ENCODE measurements at regions not wholly inside any gene's neighbourhood (a gene's known extent, or its start where the extent isn't known, plus 50 kb on each side); places are given as distances from the start of the nearest gene placed in this dataset.

DNA sequence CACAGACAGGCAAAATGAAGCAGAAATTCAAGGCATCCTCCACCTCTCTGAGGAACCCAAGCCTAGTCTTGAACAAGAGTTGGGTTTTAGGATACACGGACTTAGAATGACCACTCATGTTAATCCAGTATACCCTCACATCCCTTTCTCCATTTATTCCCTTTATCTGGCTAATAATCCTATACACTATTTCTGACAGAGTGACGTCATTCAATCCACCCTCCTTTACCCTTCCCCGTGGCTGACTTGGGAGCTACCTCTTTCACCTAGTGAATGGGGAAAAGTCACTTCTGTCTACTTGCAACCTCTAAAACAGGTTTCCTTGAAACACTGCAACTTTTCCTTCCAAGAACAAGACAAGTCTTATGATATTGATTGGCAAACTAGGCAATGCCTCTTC lies 52.8 kb upstream of the PARVA start:
- Histone ChIP-seq H3K27me3 (no peaks in the 10 kb centered on the region), H3K4me2 (no peak overlapping the region), H3K9me2 (replicated peaks; ENCODE audit: insufficient read depth) (no peaks in the 10 kb centered on the region), H3K9me3 (ENCODE audit: low read depth) (no peaks in the 10 kb centered on the region), H3K36me3 (replicated peaks; ENCODE audit: insufficient read depth, low read depth) (no peaks in the 10 kb centered on the region), H3K27ac (no peak overlapping the region), H2AFZ (no peak overlapping the region), H3K79me2 (no peaks in the 10 kb centered on the region), H4K20me1 (ENCODE audit: insufficient read depth, poor library complexity, severe bottlenecking) (no peaks in the 10 kb centered on the region), H3K4me3 (no peak overlapping the region), H3K4me1 (ENCODE audit: insufficient read depth) (peaks cover 5% of the 10 kb centered on the region)
- no peak for DNase-seq (ENCODE audit: low spot score)
- TF ChIP-seq, protein P1, sequence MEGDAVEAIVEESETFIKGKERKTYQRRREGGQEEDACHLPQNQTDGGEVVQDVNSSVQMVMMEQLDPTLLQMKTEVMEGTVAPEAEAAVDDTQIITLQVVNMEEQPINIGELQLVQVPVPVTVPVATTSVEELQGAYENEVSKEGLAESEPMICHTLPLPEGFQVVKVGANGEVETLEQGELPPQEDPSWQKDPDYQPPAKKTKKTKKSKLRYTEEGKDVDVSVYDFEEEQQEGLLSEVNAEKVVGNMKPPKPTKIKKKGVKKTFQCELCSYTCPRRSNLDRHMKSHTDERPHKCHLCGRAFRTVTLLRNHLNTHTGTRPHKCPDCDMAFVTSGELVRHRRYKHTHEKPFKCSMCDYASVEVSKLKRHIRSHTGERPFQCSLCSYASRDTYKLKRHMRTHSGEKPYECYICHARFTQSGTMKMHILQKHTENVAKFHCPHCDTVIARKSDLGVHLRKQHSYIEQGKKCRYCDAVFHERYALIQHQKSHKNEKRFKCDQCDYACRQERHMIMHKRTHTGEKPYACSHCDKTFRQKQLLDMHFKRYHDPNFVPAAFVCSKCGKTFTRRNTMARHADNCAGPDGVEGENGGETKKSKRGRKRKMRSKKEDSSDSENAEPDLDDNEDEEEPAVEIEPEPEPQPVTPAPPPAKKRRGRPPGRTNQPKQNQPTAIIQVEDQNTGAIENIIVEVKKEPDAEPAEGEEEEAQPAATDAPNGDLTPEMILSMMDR (IDR thresholded peaks at IDR 0.05; ENCODE audit: poor library complexity) = no peak
- no peak for TF ChIP-seq EZH2phosphoT487 (IDR thresholded peaks at IDR 0.05; ENCODE audit: low read depth, severe bottlenecking, unreplicated experiment)
- no peak for TF ChIP-seq EZH2 (IDR thresholded peaks at IDR 0.05; ENCODE audit: borderline replicate concordance)
- WGBS (ENCODE audit: low lambda C conversion rate, missing lambda C conversion rate) = 91% methylated on average over 3 of the region's 3 CpGs

Measured in hepatocyte (in vitro differentiated cells).